GM19455 (cell line): ENCODE measurements at regions not wholly inside any gene's neighbourhood (a gene's known extent, or its start where the extent isn't known, plus 50 kb on each side); places are given as distances from the start of the nearest gene placed in this dataset.

ENCODE experiments used
- ATAC-seq: cut with Tn5 transposase; IDR thresholded peaks from one replicate; pipeline ENCODE4 v1.9.1; 2021; ENCODE audit not compliant: unreplicated experiment

DNA sequence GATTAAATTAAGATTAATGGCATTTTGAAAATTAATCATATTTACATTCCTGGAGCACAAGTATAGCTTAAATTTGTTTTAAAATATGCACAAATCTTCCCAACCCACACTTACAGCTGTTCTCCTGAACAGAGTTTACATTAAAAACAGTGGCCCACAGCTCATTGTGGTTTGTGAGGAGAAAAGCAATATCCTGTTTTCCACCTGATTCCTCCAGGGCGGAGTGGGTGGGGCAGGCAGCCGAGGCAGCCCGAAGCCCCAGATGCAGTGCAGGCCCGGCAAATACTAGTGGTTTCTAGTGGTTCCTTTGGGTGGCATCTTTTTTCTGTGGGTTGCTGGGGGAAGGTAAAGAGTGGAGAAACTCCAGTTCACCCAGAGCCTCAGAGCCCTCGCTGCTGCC lies 280.8 kb downstream of the ARHGAP12 start:
- no peak for ATAC-seq

DNA sequence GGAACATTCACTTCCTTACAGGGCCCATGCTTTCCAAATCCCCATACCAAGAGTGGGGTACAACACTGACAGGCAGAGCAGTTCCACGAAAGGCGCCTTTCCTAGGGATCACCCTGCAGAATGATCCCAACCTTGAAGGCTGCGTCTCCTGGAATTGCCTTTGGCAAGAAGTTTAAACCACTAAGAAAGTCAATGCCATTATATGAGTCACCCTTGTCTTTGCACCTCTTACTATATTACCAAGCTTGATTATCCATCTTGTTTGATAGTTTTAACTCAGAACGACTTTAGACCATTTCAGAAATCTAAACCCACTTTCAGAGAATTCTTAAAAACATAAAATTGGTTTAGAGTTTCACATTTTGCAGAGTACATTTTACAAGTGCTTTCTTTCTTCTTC lies 282.1 kb downstream of the ARHGAP12 start:
- no peak for ATAC-seq

DNA sequence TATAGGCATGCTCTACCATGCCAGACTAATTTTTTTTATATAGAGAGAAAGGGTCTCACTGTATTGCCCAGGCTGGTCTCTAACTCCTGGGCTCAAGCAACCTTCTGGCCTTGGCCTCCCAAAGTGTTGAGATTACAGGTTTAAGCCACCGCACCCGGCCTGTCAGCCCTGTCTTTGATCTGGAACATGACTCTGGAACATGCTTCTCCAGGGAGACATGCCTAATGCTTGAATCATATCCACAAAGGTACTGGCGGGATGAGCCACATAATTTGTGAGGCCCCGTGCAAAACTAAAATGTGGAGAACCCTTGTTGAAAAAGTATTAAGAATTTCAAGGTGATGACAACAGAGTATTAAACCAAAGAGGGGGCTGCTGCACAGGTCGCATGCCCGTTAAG lies 282.8 kb downstream of the ARHGAP12 start:
- ATAC-seq = no peak

GRCh38 chr10:31644931-31645633 lies 283.5 kb downstream of the ARHGAP12 start:
- ATAC-seq = no peak

- ATAC-seq = no peak
Measured at GRCh38 chr10:31642281-31642680, 286.4 kb downstream of the ARHGAP12 start.

DNA sequence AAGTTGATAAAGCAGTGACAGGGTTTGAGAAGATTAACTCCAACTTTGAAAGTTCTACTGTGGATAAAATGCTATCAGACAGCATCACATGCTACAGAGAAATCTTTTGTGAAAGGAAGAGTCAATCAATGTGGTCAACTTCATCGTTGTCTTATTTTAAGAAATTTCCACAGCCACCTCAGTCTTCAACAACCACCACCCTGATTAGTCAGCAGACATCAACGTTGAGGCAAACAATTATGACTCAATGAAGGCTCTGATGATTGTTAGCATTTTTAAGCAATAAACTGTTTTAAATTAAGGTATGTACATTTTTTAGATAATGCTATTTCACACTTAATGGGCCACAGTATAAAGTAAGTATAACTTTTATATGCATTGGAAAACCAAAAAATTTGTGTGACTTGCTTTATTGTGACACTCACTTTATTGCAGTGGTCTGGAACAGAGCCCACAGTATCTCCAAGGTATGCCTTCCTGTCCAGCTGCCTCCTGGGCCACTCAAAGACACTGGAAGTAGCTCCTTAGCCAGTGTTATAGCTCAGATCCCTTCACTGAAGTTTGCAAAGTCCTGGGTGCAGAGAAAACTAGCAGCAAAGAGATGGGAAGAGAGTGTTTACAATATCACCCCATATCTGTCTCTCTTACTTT lies 293.1 kb downstream of the ARHGAP12 start:
- no peak for ATAC-seq

- no peak for ATAC-seq
Measured at GRCh38 chr10:31635009-31635408, 293.6 kb downstream of the ARHGAP12 start.

DNA sequence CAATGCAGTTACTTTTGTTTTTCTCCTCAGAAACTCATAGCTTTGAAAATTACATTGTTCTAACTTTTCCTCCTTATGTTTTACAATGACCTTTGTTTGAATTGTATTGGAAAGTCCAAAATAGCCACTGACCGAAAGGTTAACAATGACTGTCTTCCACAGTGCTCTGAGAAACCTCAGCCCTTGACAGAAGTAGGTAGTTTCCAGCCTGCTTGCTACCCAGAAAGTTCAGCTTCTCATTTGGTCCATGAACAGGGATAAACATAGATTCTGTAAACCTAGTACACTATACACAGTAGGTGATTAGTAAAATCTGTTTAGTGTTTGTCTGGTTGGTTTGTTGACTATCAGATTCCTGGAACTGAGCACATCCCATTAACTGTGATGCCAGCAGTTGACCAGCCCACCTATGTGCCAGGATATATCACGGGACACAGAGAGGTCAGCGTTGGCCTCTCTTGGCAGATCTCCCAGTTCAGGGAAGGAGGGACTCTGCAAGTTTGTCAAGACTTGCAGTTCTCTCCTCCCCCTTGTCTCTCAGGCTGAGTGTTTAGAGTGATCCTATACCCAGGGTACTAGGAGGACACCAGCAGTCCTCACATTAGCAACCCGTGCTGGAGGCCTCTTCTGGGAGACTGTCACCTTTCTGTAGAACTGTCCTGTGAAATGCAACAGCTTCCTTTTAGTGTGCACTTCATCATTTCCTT lies 297.6 kb downstream of the ARHGAP12 start:
- no peak for ATAC-seq

DNA sequence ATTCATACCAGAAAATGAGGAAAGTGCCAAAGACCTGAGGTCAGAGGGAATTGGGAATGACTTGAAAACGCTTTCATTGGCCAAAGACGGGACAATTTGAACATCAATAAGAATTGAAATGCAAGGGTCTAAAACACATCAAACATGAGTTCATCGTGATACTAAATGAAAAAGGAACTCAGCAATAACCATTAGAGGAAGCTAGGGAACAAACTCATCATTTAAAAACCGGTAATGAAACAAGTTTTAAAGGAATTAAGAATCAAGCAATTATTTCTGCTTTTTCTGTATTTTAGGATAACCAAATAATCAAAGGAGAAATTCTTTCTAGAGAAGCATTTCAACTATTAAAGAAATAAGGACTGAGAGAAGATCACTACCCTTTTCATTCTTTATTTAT lies 303.1 kb downstream of the ARHGAP12 start:
- no peak for ATAC-seq

- no peak for ATAC-seq
Measured at GRCh38 chr10:31624611-31625010, 304.0 kb downstream of the ARHGAP12 start.

- ATAC-seq = no peak
Measured at GRCh38 chr10:31623947-31624346, 304.7 kb downstream of the ARHGAP12 start.

DNA sequence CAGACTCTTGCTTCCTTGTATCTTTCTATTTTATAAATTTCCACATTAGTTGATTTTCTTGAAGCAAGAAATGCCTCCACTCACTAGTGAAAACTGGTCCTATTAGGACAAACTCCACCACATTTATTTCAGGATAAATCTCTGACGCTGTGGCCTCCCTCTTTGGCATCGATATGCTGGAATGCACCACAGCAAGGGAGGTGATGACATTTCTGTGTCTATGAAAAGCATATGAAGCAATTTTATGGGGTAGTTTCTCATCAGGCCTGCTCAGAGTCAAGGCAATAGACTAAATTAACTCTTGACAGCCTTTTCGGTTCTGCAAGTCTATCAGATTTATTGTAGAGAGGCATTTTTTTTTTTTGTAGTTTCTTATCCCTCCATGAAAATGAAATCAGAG lies 304.4 kb downstream of the ZEB1 start:
- ATAC-seq = no peak

DNA sequence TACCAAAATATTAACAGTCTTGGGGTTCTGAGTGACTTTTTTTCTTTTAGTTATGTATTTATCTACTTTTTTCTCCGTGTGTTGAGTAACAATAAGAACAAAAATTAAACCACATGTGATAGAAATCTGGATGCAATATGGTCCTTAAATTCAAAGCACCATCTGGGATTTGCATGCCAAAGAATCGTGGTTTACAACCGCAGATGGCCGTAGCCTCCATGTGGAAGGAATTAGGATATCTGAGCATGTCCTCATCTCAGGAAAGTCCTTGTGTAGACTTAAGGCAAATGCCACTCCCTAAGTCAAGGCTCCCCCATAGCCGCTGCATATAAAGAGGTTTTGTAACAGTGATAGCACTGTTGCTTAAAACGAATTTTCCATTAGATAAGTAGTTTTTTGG lies 304.0 kb downstream of the ZEB1 start:
- no peak for ATAC-seq

DNA sequence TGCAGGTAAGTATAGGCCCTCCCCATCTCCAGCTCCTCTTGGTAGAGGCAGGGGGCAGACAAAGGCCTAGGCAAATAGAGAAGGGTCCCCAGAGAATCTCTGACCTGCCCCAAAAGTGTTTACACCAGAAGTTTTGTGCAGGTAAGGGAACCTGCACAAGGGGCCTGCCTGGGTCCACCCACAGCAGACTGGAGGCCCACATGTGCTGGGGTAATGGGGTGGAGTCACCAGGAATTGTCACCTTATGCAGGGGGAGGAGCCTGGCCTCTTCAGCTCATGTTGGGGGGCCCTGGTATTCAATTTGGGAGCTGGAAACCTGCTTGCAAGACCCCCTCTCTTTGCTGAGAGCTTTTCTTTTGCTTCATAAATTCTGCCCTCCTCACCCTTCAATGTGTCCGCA lies 302.7 kb downstream of the ZEB1 start:
- ATAC-seq = no peak

- no peak for ATAC-seq
Measured at GRCh38 chr10:31620226-31621151, 301.5 kb downstream of the ZEB1 start.

DNA sequence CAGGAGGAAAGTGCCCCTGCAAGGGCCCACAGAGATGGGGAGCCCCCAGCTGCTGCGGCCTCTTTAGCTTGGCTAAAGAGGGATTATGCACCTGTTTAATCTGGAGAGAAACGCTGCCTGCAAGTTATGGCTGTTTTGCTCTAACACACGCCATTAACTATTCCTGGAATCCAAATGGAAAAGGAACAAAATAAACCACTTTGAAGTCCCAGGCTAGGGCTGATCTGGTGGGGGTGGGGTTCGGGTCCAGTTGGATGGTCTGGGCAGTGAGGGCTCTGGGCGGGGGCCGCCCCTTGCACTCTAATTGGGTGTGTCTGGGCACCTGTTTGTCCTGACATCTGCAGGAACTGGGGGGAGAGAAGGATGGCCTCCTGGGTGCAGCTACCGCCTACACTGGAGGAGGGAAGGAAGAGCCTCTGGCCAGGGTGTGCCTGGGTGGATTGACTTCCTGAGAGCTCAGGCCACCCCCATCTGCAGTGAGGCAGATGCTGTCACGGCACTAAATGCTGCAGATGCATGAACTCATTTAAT lies 300.6 kb downstream of the ZEB1 start:
- no peak for ATAC-seq

DNA sequence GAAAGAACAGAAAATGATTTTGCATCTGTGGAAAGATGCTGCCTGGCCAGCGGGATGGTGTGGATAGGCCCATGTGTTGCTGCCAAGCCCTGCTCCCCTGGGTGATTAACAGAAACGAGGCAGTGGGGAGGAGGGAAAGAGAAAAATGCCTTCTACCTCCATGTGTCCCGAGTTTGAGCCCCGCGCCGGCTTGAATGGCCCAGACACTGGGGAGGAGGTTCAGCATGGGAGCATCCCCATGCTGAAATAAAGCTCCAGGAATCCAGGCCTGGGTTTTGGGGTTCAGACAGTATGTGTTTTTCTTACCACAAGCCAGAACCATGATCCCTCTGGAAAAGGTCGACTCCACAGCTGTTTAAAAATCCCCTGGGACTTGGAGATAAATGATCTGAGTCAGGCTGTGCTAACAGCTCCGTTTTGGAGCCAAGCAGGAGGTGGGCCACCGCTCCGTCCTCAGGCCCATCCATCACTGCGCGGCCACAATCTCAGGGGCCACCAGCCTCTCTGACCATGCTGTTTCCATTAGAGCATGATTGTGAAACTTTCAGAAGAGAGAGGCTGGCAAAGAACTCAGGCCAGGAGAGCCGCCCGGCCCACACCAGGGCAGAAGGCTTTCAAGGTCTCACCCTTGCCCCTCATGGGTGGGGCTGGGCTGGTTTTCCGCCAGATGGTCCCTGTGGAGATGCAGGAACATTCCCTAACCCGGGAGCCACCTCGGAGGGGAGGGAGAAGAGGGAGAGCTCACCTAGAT lies 299.7 kb downstream of the ZEB1 start:
- no peak for ATAC-seq

GRCh38 chr10:31617757-31618156 lies 298.7 kb downstream of the ZEB1 start:
- ATAC-seq = no peak

DNA sequence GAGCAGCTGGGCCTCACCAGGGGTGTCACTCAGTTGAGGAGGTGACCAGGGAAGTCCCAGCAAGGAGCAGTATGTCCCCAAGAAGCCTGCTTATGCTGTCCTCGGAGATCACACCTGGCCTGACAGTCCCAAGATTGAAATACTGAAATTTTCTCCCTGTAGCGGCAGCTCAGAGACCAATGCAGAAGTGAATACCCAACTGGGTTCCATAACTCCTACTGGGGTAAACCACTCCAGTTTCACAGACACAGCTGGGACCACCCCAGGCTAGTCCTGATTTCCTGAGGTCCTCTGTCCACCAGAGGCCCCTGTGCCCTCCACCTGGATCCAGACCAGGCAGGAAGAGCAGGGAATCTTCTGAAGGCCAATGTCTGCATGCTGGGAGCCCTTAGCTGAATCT lies 298.1 kb downstream of the ZEB1 start:
- ATAC-seq = no peak

- no peak for ATAC-seq
Measured at GRCh38 chr10:31615129-31615528, 296.1 kb downstream of the ZEB1 start.
